ENCODE measurements at regions not wholly inside any gene's neighbourhood (a gene's known extent, or its start where the extent isn't known, plus 50 kb on each side); places are given as distances from the start of the nearest gene placed in this dataset.

DNA sequence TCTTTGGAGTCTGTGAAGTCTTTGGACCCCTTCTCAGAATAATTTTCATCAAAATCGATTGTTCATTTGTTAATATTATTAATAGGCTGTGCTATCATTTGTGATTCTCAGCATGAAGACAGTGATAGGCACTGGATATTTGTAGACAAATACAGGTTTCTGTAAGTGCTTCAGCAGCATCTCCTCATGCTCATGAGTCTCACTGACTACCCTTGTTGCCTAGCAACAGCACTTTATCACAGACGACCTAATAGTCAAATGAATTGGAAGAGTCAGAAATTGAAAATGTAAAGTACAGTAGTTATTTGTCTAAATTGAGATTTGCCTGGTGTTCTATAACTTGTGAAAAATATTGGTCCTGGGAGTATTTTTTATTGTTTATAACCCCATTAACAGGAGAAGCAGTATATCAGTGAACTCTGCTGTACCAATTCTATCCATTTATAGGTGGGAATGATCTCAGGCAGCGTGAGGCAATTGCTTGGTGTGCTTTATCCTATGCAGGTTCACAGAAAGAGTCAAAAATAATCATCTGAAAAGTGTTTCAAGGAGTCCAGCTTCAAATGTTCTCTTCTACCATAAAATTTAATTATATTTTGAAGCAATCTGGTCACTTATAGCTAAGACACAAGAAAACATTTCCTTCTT, 684.6 kb downstream of the RFPL4B start:
- TF ChIP-seq, protein P1, sequence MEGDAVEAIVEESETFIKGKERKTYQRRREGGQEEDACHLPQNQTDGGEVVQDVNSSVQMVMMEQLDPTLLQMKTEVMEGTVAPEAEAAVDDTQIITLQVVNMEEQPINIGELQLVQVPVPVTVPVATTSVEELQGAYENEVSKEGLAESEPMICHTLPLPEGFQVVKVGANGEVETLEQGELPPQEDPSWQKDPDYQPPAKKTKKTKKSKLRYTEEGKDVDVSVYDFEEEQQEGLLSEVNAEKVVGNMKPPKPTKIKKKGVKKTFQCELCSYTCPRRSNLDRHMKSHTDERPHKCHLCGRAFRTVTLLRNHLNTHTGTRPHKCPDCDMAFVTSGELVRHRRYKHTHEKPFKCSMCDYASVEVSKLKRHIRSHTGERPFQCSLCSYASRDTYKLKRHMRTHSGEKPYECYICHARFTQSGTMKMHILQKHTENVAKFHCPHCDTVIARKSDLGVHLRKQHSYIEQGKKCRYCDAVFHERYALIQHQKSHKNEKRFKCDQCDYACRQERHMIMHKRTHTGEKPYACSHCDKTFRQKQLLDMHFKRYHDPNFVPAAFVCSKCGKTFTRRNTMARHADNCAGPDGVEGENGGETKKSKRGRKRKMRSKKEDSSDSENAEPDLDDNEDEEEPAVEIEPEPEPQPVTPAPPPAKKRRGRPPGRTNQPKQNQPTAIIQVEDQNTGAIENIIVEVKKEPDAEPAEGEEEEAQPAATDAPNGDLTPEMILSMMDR (IDR thresholded peaks at IDR 0.05; ENCODE audit: low read depth, low read length): no peak
- TF ChIP-seq POLR2A (IDR thresholded peaks at IDR 0.05; ENCODE audit: extremely low read depth, insufficient read length): no peak
- TF ChIP-seq, protein P2, sequence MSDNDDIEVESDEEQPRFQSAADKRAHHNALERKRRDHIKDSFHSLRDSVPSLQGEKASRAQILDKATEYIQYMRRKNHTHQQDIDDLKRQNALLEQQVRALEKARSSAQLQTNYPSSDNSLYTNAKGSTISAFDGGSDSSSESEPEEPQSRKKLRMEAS (IDR thresholded peaks at IDR 0.05; ENCODE audit: low read depth, low read length): no peak

All from NB4 (cell line).